B cell (primary cell): ENCODE measurements at regions not wholly inside any gene's neighbourhood (a gene's known extent, or its start where the extent isn't known, plus 50 kb on each side); places are given as distances from the start of the nearest gene placed in this dataset.

ENCODE experiments used
- ATAC-seq: fragments of 200-7000 bp; cut with Tn5 transposase; one replicate; pipeline ENCODE4 v1.10.0; 2021; ENCODE audit warnings: low read depth, mild to moderate bottlenecking, moderate number of reproducible peaks, moderate library complexity
- CTCF ChIA-PET: fragments of 350-600 bp; sonication (Branson Sonifier 250); formaldehyde crosslinking; loops from one replicate; lab custom pipeline; 2021; ENCODE audit warnings: antibody characterized with exemption, inconsistent platforms; lab: Charles Lee
- POLR2A ChIA-PET: fragments of 350-600 bp; sonication (Branson Sonifier 250); formaldehyde crosslinking; loops from one replicate; lab custom pipeline; 2021; ENCODE audit warnings: antibody characterized with exemption; lab: Charles Lee
- DNase-seq: peaks from one replicate; pipeline ENCODE4 v3.0.0; 2013
- H2AFZ ChIP-seq: 2 replicates; pipeline ENCODE4 v1.6.1; 2012; ENCODE audit warnings: mild to moderate bottlenecking, low read depth, low read length; ENCODE audit not compliant: insufficient read depth, poor library complexity, severe bottlenecking
- H3K27ac ChIP-seq, 2 donors: 1 replicate in 1 of 2; 2 replicates in 1 of 2; pipeline ENCODE4 v1.5.1; 2012 to 2013; ENCODE audit warnings: low read length in 2 of 2, mild to moderate bottlenecking in 2 of 2, moderate library complexity in 1 of 2
- H3K27me3 ChIP-seq, 4 experiments: fragments of 200-600 bp in 1 of 4; sonication (generic) in 1 of 4; replicated peaks in 1 of 4; 1 replicate in 2 of 4; 2 replicates in 2 of 4; pipeline versions ENCODE4 v1.6.1 to v1.7.0; 2013 to 2016; ENCODE audit warnings: low read length in 3 of 4, mild to moderate bottlenecking in 2 of 4, mixed read lengths in 1 of 4, moderate library complexity in 1 of 4; ENCODE audit not compliant: insufficient read depth in 4 of 4, control insufficient read depth in 3 of 4; ENCODE audit errors: control extremely low read depth in 1 of 4
- H3K36me3 ChIP-seq, 2 experiments: replicated peaks in 1 of 2; 1 replicate in 1 of 2; 2 replicates in 1 of 2; pipeline versions ENCODE4 v1.6.1 to v1.7.1; 2013; ENCODE audit warnings: low read length in 1 of 2; ENCODE audit not compliant: insufficient read depth in 2 of 2, control insufficient read depth in 1 of 2; ENCODE audit errors: control extremely low read depth in 1 of 2, extremely low read depth in 1 of 2
- H3K4me1 ChIP-seq, 2 donors: fragments of 200-600 bp in 1 of 2; sonication (generic) in 1 of 2; 1 replicate in 1 of 2; 2 replicates in 1 of 2; pipeline versions ENCODE4 v1.5.1 to v1.6.1; 2013 to 2017; ENCODE audit warnings: low read length in 2 of 2; ENCODE audit not compliant: control insufficient read depth in 2 of 2, insufficient read depth in 2 of 2
- H3K4me2 ChIP-seq: replicated peaks from 2 replicates; pipeline ENCODE3; 2012; ENCODE audit warnings: mild to moderate bottlenecking, low read depth, low read length; ENCODE audit not compliant: poor library complexity, severe bottlenecking
- H3K4me3 ChIP-seq, 5 experiments: fragments of 200-600 bp in 1 of 5; sonication (generic) in 1 of 5; 1 replicate in 3 of 5; 2 replicates in 2 of 5; pipeline versions ENCODE4 v1.5.1 to v1.7.0; 2011 to 2016; ENCODE audit warnings: low read length in 4 of 5, mild to moderate bottlenecking in 4 of 5, low read depth in 2 of 5, control low read depth in 1 of 5, moderate library complexity in 1 of 5; ENCODE audit not compliant: insufficient read depth in 1 of 5; ENCODE audit errors: control extremely low read depth in 1 of 5, extremely low read depth in 1 of 5
- H3K79me2 ChIP-seq: fragments of 200-600 bp; sonication (generic); one replicate; pipeline ENCODE4 v1.6.0; 2016; ENCODE audit warnings: low read length; ENCODE audit not compliant: control insufficient read depth, insufficient read depth
- H3K9ac ChIP-seq: fragments of 200-600 bp; sonication (generic); 2 replicates; pipeline ENCODE4 v1.6.1; 2017; ENCODE audit warnings: mild to moderate bottlenecking, low read length, moderate library complexity
- H3K9me3 ChIP-seq, 3 donors: one replicate each; pipeline versions ENCODE4 v1.6.1 to v1.7.1; 2013; ENCODE audit warnings: low read length in 2 of 3; ENCODE audit not compliant: control insufficient read depth in 2 of 3, insufficient read depth in 1 of 3; ENCODE audit errors: control extremely low read depth in 1 of 3
- H4K20me1 ChIP-seq: 2 replicates; pipeline ENCODE4 v1.6.0; 2012; ENCODE audit warnings: mild to moderate bottlenecking, low read length; ENCODE audit not compliant: insufficient read depth, control insufficient read depth, poor library complexity, severe bottlenecking
- H3K27ac Mint-ChIP-seq: one replicate; pipeline ENCODE4 v1.8.0; 2021; ENCODE audit warnings: mixed read lengths
- H3K27me3 Mint-ChIP-seq: one replicate; pipeline ENCODE4 v1.8.0; 2021; ENCODE audit warnings: mixed read lengths
- H3K4me1 Mint-ChIP-seq: one replicate; pipeline ENCODE4 v1.8.0; 2021; ENCODE audit warnings: mixed read lengths
- H3K4me3 Mint-ChIP-seq: one replicate; pipeline ENCODE4 v1.8.0; 2021; ENCODE audit warnings: mixed read lengths
- H3K9me3 Mint-ChIP-seq: one replicate; pipeline ENCODE4 v1.8.0; 2022; ENCODE audit warnings: mixed read lengths; ENCODE audit not compliant: insufficient read depth
- CTCF ChIP-seq: fragments of 200-600 bp; IDR thresholded peaks from one replicate; pipeline ENCODE4 v1.8.0; 2022; ENCODE audit warnings: antibody characterized with exemption, mild to moderate bottlenecking
- EZH2 ChIP-seq: IDR thresholded peaks from 2 replicates; pipeline ENCODE4 v1.6.1; 2012; ENCODE audit warnings: borderline replicate concordance, low read depth, mild to moderate bottlenecking, moderate library complexity, low read length; ENCODE audit not compliant: insufficient read depth, poor library complexity, severe bottlenecking
- WGBS: methylation state at CpG from one replicate; pipeline ENCODE4 v1.1.5; 2013; ENCODE audit warnings: missing lambda C conversion rate; ENCODE audit not compliant: insufficient coverage; 5-methylcytosine and 5-hydroxymethylcytosine counted together
- intact Hi-C: fragments of 100-400 bp; cut with micrococcal nuclease; formaldehyde crosslinking; loops from one replicate; pipeline ENCODE4 v1.10.0; 2022

GRCh38 chr18:78607221-78607620 lies 372.4 kb upstream of the SALL3 start:
- Histone ChIP-seq H3K36me3 (no peaks in the 10 kb centered on the region), H4K20me1 (no peaks in the 10 kb centered on the region), H3K4me1 (no peaks in the 10 kb centered on the region), H3K9ac (no peak overlapping the region), H3K27me3 (no peaks in the 10 kb centered on the region), H3K27ac (no peak overlapping the region), H2AFZ (no peak overlapping the region), H3K79me2 (no peaks in the 10 kb centered on the region), H3K4me2 (no peak overlapping the region), H3K9me3 (peaks cover 0 to 34% (median 0%) of the 10 kb centered on the region in 3 donors), H3K4me3 (no peak overlapping the region)
- Mint-ChIP-seq H3K27ac (no peak overlapping the region), H3K9me3 (peaks cover 3% of the 10 kb centered on the region), H3K4me1 (no peaks in the 10 kb centered on the region), H3K4me3 (no peak overlapping the region), H3K27me3 (no peaks in the 10 kb centered on the region)
- 95% methylated on average over 15 of the region's 17 CpGs for WGBS
- intact Hi-C loops, result no loop called here
- DNase-seq (no peak), ATAC-seq (no peak)
- POLR2A ChIA-PET, result no interaction called here
- CTCF ChIA-PET, result no interaction called here
- TF ChIP-seq EZH2, result no peak
- TF ChIP-seq CTCF, result no peak

GRCh38 chr18:78607784-78608183 lies 371.8 kb upstream of the SALL3 start:
- H3K4me1 Mint-ChIP-seq, result no peaks in the 10 kb centered on the region
- H3K27me3 ChIP-seq, result no peaks in the 10 kb centered on the region
- H3K9ac ChIP-seq, result no peak overlapping the region
- H3K9me3 ChIP-seq, result peaks cover 0 to 36% (median 0%) of the 10 kb centered on the region in 3 donors
- H3K4me3 ChIP-seq, result no peak overlapping the region
- H2AFZ ChIP-seq, result no peak overlapping the region
- ATAC-seq (no peak), DNase-seq (no peak)
- H3K4me1 ChIP-seq, result no peaks in the 10 kb centered on the region
- 93% methylated on average over 11 of the region's 15 CpGs for WGBS
- ChIA-PET POLR2A (no interaction called here), CTCF (no interaction called here)
- no peaks in the 10 kb centered on the region for H3K36me3 ChIP-seq
- H3K9me3 Mint-ChIP-seq, result peaks cover 3% of the 10 kb centered on the region
- H3K27me3 Mint-ChIP-seq, result no peaks in the 10 kb centered on the region
- H3K4me3 Mint-ChIP-seq, result no peak overlapping the region
- H3K27ac Mint-ChIP-seq, result no peak overlapping the region
- intact Hi-C loops, result no loop called here
- H3K79me2 ChIP-seq, result no peaks in the 10 kb centered on the region
- H3K27ac ChIP-seq, result no peak overlapping the region
- TF ChIP-seq CTCF, result no peak
- no peak for TF ChIP-seq EZH2
- no peak overlapping the region for H3K4me2 ChIP-seq
- no peaks in the 10 kb centered on the region for H4K20me1 ChIP-seq
